Loucy (cell line): ENCODE measurements at regions not wholly inside any gene's neighbourhood (a gene's known extent, or its start where the extent isn't known, plus 50 kb on each side); places are given as distances from the start of the nearest gene placed in this dataset.

Source experiments
- EZH2phosphoT487 ChIP-seq: fragments of 200-600 bp; IDR thresholded peaks from 2 replicates; pipeline ENCODE4 v1.6.1; 2018; ENCODE audit warnings: antibody characterized with exemption, mild to moderate bottlenecking, moderate library complexity, borderline replicate concordance
- TF ChIP-seq, protein P1 (sequence below): fragments of 200-600 bp; sonication (generic); conservative IDR thresholded peaks from 2 replicates; pipeline ENCODE4 v1.5.1; 2014; ENCODE audit warnings: mild to moderate bottlenecking, antibody characterized with exemption, low read length

DNA sequence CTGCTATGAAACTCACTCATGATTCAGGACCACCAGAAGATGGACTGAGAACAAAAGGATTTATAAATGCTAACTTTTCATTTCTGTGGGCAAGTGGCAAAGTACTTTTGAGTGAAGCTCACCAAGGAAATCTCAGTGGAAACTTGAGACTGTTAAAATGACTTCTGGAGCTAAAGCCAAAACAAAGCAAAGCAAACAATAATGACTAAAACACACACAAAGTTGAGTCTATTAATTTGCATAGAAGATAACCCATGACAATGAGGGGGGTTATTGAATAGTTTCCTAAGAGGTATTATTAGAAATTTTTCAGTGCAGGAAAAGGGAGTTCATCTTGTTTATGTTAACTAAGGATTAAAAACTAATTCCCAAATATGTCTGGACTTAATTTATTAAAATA lies 612.8 kb upstream of the FAM174A start:
- TF ChIP-seq, protein P1, sequence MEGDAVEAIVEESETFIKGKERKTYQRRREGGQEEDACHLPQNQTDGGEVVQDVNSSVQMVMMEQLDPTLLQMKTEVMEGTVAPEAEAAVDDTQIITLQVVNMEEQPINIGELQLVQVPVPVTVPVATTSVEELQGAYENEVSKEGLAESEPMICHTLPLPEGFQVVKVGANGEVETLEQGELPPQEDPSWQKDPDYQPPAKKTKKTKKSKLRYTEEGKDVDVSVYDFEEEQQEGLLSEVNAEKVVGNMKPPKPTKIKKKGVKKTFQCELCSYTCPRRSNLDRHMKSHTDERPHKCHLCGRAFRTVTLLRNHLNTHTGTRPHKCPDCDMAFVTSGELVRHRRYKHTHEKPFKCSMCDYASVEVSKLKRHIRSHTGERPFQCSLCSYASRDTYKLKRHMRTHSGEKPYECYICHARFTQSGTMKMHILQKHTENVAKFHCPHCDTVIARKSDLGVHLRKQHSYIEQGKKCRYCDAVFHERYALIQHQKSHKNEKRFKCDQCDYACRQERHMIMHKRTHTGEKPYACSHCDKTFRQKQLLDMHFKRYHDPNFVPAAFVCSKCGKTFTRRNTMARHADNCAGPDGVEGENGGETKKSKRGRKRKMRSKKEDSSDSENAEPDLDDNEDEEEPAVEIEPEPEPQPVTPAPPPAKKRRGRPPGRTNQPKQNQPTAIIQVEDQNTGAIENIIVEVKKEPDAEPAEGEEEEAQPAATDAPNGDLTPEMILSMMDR: no peak
- TF ChIP-seq EZH2phosphoT487: no peak
